T-cell (primary cell): ENCODE measurements at regions not wholly inside any gene's neighbourhood (a gene's known extent, or its start where the extent isn't known, plus 50 kb on each side); places are given as distances from the start of the nearest gene placed in this dataset.

Source experiments
- ATAC-seq, 4 experiments: fragments of 200-7000 bp in 3 of 4; fragments of 150-1000 bp in 1 of 4; cut with Tn5 transposase; replicated peaks in 1 of 4; 1 replicate in 3 of 4; 2 replicates in 1 of 4; pipeline ENCODE4 v1.10.0; 2021; ENCODE audit warnings: moderate library complexity in 3 of 4, mild to moderate bottlenecking in 2 of 4, moderate number of reproducible peaks in 1 of 4
- CTCF ChIA-PET, 2 donors: fragments of 300-600 bp; sonication (Branson Sonifier 250); formaldehyde crosslinking; loops; one replicate each; lab custom pipeline; 2022; ENCODE audit warnings: antibody characterized with exemption in 2 of 2; lab: Charles Lee
- POLR2A ChIA-PET, 2 donors: fragments of 300-600 bp; sonication (Branson Sonifier 250); formaldehyde crosslinking; loops; one replicate each; lab custom pipeline; 2022; ENCODE audit warnings: antibody characterized with exemption in 2 of 2; lab: Charles Lee
- DNase-seq, 35 experiments: peaks; one replicate each; pipeline versions ENCODE4 v3.0.0 to v3.0.0-alpha.2; 2013 to 2023
- H3K27ac ChIP-seq: one replicate; pipeline ENCODE4 v1.5.1; 2013; ENCODE audit warnings: low read length
- H3K27me3 ChIP-seq, 2 experiments: replicated peaks in 1 of 2; 1 replicate in 1 of 2; 2 replicates in 1 of 2; pipeline versions ENCODE4 v1.6.1 to v1.7.0; 2013; ENCODE audit warnings: low read length in 1 of 2, mixed read lengths in 1 of 2; ENCODE audit not compliant: control insufficient read depth in 2 of 2, insufficient read depth in 2 of 2; ENCODE audit errors: extremely low read depth in 1 of 2
- H3K36me3 ChIP-seq, 2 donors: 1 replicate in 1 of 2; 2 replicates in 1 of 2; pipeline versions ENCODE4 v1.6.1 to v1.7.0; 2013; ENCODE audit warnings: low read length in 1 of 2; ENCODE audit not compliant: control insufficient read depth in 2 of 2, insufficient read depth in 1 of 2; ENCODE audit errors: extremely low read depth in 1 of 2
- H3K4me1 ChIP-seq, 2 experiments: 1 replicate in 1 of 2; 2 replicates in 1 of 2; pipeline versions ENCODE4 v1.6.1 to v1.7.0; 2013; ENCODE audit warnings: low read length in 2 of 2, mixed read lengths in 1 of 2; ENCODE audit not compliant: insufficient read depth in 2 of 2, control insufficient read depth in 1 of 2; ENCODE audit errors: extremely low read depth in 1 of 2
- H3K4me3 ChIP-seq, 2 donors: 1 replicate in 1 of 2; 2 replicates in 1 of 2; pipeline versions ENCODE4 v1.5.1 to v1.7.0; 2013; ENCODE audit warnings: mild to moderate bottlenecking in 2 of 2, low read length in 1 of 2, moderate library complexity in 1 of 2; ENCODE audit not compliant: control insufficient read depth in 1 of 2; ENCODE audit errors: extremely low read depth in 1 of 2
- H3K9me3 ChIP-seq: 2 replicates; pipeline ENCODE4 v1.7.0; 2013
- H3K27ac Mint-ChIP-seq, 2 donors: one replicate each; pipeline ENCODE4 v1.8.0; 2020 to 2021; ENCODE audit warnings: mild to moderate bottlenecking in 2 of 2, mixed read lengths in 2 of 2
- H3K27me3 Mint-ChIP-seq, 2 donors: one replicate each; pipeline ENCODE4 v1.8.0; 2021 to 2022; ENCODE audit warnings: mixed read lengths in 2 of 2
- H3K36me3 Mint-ChIP-seq: one replicate; pipeline ENCODE4 v1.8.0; 2021; ENCODE audit warnings: mixed read lengths
- H3K4me1 Mint-ChIP-seq, 3 donors: one replicate each; pipeline ENCODE4 v1.8.0; 2020 to 2022; ENCODE audit warnings: mixed read lengths in 3 of 3, mild to moderate bottlenecking in 1 of 3
- H3K4me3 Mint-ChIP-seq, 3 donors: one replicate each; pipeline ENCODE4 v1.8.0; 2020 to 2022; ENCODE audit warnings: mild to moderate bottlenecking in 3 of 3, mixed read lengths in 3 of 3, moderate library complexity in 3 of 3
- H3K9me3 Mint-ChIP-seq, 3 donors: one replicate each; pipeline ENCODE4 v1.8.0; 2020 to 2022; ENCODE audit warnings: mixed read lengths in 3 of 3
- whole genome bisulfite sequencing: methylation state at CpG from one replicate; pipeline ENCODE4 v1.1.5; 2013; ENCODE audit warnings: missing lambda C conversion rate; ENCODE audit not compliant: insufficient coverage; 5-methylcytosine and 5-hydroxymethylcytosine counted together

- Histone ChIP-seq H3K4me3 (no peak overlapping the region), H3K4me1 (no peaks in the 10 kb centered on the region), H3K27me3 (no peaks in the 10 kb centered on the region), H3K9me3 (no peaks in the 10 kb centered on the region), H3K27ac (no peak overlapping the region), H3K36me3 (no peaks in the 10 kb centered on the region)
- DNase-seq = no peak
- H3K27me3 Mint-ChIP-seq = no peaks in the 10 kb centered on the region
- H3K4me3 Mint-ChIP-seq = no peak overlapping the region
- H3K9me3 Mint-ChIP-seq = peaks cover 0 to 3% (median 0%) of the 10 kb centered on the region in 3 donors
- no peak for ATAC-seq
- 92% methylated on average over 10 of the region's 10 CpGs for WGBS
- H3K36me3 Mint-ChIP-seq = no peaks in the 10 kb centered on the region
- POLR2A ChIA-PET = no interaction called here
- no peak overlapping the region for H3K27ac Mint-ChIP-seq
- CTCF ChIA-PET = no interaction called here
- H3K4me1 Mint-ChIP-seq = no peaks in the 10 kb centered on the region
Observed at GRCh38 chr5:99955006-99955405, 580.2 kb upstream of the FAM174A start.

GRCh38 chr5:99949969-99950524, 585.1 kb upstream of the FAM174A start:
- Histone ChIP-seq H3K4me1 (no peaks in the 10 kb centered on the region), H3K27me3 (no peaks in the 10 kb centered on the region), H3K36me3 (no peaks in the 10 kb centered on the region), H3K4me3 (no peak overlapping the region), H3K27ac (no peak overlapping the region), H3K9me3 (no peaks in the 10 kb centered on the region)
- ATAC-seq (no peak), DNase-seq (no peak)
- Mint-ChIP-seq H3K36me3 (no peaks in the 10 kb centered on the region), H3K4me1 (no peaks in the 10 kb centered on the region), H3K4me3 (no peak overlapping the region), H3K9me3 (no peaks in the 10 kb centered on the region), H3K27me3 (no peaks in the 10 kb centered on the region), H3K27ac (no peak overlapping the region)
- WGBS = 75% methylated on average over 9 of the region's 12 CpGs
- ChIA-PET POLR2A (interaction anchor here in 1 of 2 donors (0.6 kb wide), 1 partner anchor 27 kb away, joined by 3 read pairs; no protein-coding TSS in a partner anchor), CTCF (no interaction called here)

GRCh38 chr5:99949361-99949760, 585.8 kb upstream of the FAM174A start:
- Histone ChIP-seq H3K27ac (no peak overlapping the region), H3K4me1 (no peaks in the 10 kb centered on the region), H3K4me3 (no peak overlapping the region), H3K36me3 (no peaks in the 10 kb centered on the region), H3K9me3 (no peaks in the 10 kb centered on the region), H3K27me3 (no peaks in the 10 kb centered on the region)
- Mint-ChIP-seq H3K4me3 (no peak overlapping the region), H3K36me3 (no peaks in the 10 kb centered on the region), H3K27me3 (no peaks in the 10 kb centered on the region), H3K9me3 (no peaks in the 10 kb centered on the region), H3K27ac (no peak overlapping the region), H3K4me1 (no peaks in the 10 kb centered on the region)
- 100% methylated on average over 5 of the region's 5 CpGs for WGBS
- ATAC-seq (no peak), DNase-seq (no peak)
- ChIA-PET CTCF (no interaction called here), POLR2A (interaction anchor here in 1 of 2 donors (0.6 kb wide), 1 partner anchor 26 kb away, joined by 3 read pairs; no protein-coding TSS in a partner anchor)

- POLR2A ChIA-PET = no interaction called here
- ATAC-seq = no peak
- CTCF ChIA-PET = no interaction called here
- H3K27ac Mint-ChIP-seq = no peak overlapping the region
- DNase-seq = no peak
- no peaks in the 10 kb centered on the region for H3K9me3 Mint-ChIP-seq
- Histone ChIP-seq H3K36me3 (no peaks in the 10 kb centered on the region), H3K9me3 (no peaks in the 10 kb centered on the region), H3K4me3 (no peak overlapping the region), H3K27ac (no peak overlapping the region), H3K4me1 (no peaks in the 10 kb centered on the region), H3K27me3 (no peaks in the 10 kb centered on the region)
- no peaks in the 10 kb centered on the region for H3K4me1 Mint-ChIP-seq
- no peaks in the 10 kb centered on the region for H3K27me3 Mint-ChIP-seq
- no peak overlapping the region for H3K4me3 Mint-ChIP-seq
- no CpG with 5 or more reads among the region's 2 CpGs for WGBS
- H3K36me3 Mint-ChIP-seq = no peaks in the 10 kb centered on the region
Observed at GRCh38 chr5:99948850-99949249, 586.3 kb upstream of the FAM174A start.

GRCh38 chr5:99945478-99946442, 589.4 kb upstream of the FAM174A start:
- Mint-ChIP-seq H3K27me3 (no peaks in the 10 kb centered on the region), H3K4me1 (no peaks in the 10 kb centered on the region), H3K9me3 (no peaks in the 10 kb centered on the region), H3K36me3 (no peaks in the 10 kb centered on the region), H3K27ac (no peak overlapping the region), H3K4me3 (no peak overlapping the region)
- ATAC-seq (no peak), DNase-seq (no peak)
- Histone ChIP-seq H3K9me3 (no peaks in the 10 kb centered on the region), H3K27me3 (no peaks in the 10 kb centered on the region), H3K27ac (no peak overlapping the region), H3K36me3 (no peaks in the 10 kb centered on the region), H3K4me3 (no peak overlapping the region), H3K4me1 (no peaks in the 10 kb centered on the region)
- POLR2A ChIA-PET = no interaction called here
- CTCF ChIA-PET = no interaction called here
- no CpG with 5 or more reads among the region's 12 CpGs for WGBS

GRCh38 chr5:99940540-99940939, 594.6 kb upstream of the FAM174A start:
- ATAC-seq (no peak), DNase-seq (no peak)
- no peak overlapping the region for H3K4me3 Mint-ChIP-seq
- no peaks in the 10 kb centered on the region for H3K27me3 Mint-ChIP-seq
- CTCF ChIA-PET = interaction anchor here in 1 of 2 donors (0.9 kb wide), 1 partner anchor 36 kb away, joined by 3 read pairs; no protein-coding TSS in a partner anchor
- H3K27ac ChIP-seq = no peak overlapping the region
- H3K4me1 ChIP-seq = no peaks in the 10 kb centered on the region
- POLR2A ChIA-PET = no interaction called here
- no peaks in the 10 kb centered on the region for H3K4me1 Mint-ChIP-seq
- no peak overlapping the region for H3K4me3 ChIP-seq
- no peaks in the 10 kb centered on the region for H3K27me3 ChIP-seq
- H3K9me3 ChIP-seq = no peaks in the 10 kb centered on the region
- no peak overlapping the region for H3K27ac Mint-ChIP-seq
- peaks cover 0 to 2% (median 0%) of the 10 kb centered on the region in 3 donors for H3K9me3 Mint-ChIP-seq
- no peaks in the 10 kb centered on the region for H3K36me3 ChIP-seq
- H3K36me3 Mint-ChIP-seq = no peaks in the 10 kb centered on the region
